ENCODE measurements at regions not wholly inside any gene's neighbourhood (a gene's known extent, or its start where the extent isn't known, plus 50 kb on each side); places are given as distances from the start of the nearest gene placed in this dataset.

DNA sequence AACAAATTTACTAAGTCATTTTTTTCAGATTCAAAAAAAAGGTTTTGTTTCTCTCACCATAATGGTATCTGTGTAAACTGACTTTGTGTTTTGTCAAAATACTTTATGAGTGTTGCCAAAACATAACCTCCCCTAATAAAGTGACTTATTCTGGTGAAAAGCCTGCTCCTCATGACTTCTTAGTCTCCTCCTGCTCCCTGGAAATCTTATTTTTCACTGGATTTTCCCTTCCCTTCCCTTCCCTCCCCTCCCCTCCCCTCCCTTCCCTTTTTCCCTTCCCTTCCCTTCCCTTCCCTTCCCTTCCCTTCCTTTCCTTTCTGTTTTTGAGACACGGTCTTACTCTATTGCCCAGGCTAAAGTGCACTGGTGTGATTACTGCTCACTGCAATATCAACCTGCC, 650.1 kb upstream of the GHITM start:
- TF ChIP-seq, protein P1, sequence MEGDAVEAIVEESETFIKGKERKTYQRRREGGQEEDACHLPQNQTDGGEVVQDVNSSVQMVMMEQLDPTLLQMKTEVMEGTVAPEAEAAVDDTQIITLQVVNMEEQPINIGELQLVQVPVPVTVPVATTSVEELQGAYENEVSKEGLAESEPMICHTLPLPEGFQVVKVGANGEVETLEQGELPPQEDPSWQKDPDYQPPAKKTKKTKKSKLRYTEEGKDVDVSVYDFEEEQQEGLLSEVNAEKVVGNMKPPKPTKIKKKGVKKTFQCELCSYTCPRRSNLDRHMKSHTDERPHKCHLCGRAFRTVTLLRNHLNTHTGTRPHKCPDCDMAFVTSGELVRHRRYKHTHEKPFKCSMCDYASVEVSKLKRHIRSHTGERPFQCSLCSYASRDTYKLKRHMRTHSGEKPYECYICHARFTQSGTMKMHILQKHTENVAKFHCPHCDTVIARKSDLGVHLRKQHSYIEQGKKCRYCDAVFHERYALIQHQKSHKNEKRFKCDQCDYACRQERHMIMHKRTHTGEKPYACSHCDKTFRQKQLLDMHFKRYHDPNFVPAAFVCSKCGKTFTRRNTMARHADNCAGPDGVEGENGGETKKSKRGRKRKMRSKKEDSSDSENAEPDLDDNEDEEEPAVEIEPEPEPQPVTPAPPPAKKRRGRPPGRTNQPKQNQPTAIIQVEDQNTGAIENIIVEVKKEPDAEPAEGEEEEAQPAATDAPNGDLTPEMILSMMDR (IDR thresholded peaks at IDR 0.05), result no peak
- TF ChIP-seq POLR2A (IDR thresholded peaks at IDR 0.05) (no peak), POLR2AphosphoS5 (IDR thresholded peaks at IDR 0.05) (no peak)

Data from prostate gland (tissue), 2 donors.